Breast epithelium (tissue), 3 donors: ENCODE measurements at regions not wholly inside any gene's neighbourhood (a gene's known extent, or its start where the extent isn't known, plus 50 kb on each side); places are given as distances from the start of the nearest gene placed in this dataset.

Experiments used
- POLR2A ChIP-seq: fragments of 450-650 bp; IDR thresholded peaks from one replicate; pipeline ENCODE4 v1.6.1; 2016; ENCODE audit warnings: antibody characterized with exemption, mild to moderate bottlenecking, moderate library complexity
- TF ChIP-seq, protein P1 (sequence below), 3 donors: fragments of 450-650 bp; IDR thresholded peaks; one replicate each; pipeline ENCODE4 v1.5.1; 2016 to 2017; ENCODE audit warnings: antibody characterized with exemption in 3 of 3, mild to moderate bottlenecking in 3 of 3, moderate library complexity in 3 of 3

DNA sequence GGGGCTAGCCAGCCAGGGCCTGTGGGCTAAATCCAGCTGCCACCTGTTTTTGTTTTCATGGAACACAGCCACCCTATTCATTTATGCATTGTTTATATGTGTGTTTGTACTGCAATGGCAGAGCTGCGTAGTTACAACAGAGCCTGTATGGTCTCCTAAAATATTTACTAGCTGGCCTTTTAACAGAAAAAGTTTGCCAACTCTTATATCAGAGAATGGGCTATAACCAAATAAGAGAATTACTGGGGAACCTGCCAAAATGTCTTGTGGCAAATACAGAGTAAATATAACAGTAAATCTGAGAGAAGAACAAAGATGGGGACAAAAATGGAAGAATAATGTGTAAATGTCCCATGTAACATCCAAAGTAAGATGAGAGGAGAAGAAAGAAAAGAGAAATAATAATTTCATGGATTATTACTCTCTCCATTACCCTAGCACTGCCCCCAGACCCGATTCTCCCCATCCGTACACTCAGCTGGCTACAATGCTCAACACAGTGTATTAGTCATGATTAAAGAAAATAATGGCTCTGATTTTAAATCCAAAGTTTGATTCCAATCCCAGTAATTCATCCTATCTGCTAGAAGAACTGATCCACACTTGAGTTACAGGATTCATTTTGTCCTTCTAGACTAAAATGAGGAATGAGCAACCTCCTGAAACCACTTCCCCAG, 249.3 kb downstream of the LRATD1 start:
- TF ChIP-seq, protein P1, sequence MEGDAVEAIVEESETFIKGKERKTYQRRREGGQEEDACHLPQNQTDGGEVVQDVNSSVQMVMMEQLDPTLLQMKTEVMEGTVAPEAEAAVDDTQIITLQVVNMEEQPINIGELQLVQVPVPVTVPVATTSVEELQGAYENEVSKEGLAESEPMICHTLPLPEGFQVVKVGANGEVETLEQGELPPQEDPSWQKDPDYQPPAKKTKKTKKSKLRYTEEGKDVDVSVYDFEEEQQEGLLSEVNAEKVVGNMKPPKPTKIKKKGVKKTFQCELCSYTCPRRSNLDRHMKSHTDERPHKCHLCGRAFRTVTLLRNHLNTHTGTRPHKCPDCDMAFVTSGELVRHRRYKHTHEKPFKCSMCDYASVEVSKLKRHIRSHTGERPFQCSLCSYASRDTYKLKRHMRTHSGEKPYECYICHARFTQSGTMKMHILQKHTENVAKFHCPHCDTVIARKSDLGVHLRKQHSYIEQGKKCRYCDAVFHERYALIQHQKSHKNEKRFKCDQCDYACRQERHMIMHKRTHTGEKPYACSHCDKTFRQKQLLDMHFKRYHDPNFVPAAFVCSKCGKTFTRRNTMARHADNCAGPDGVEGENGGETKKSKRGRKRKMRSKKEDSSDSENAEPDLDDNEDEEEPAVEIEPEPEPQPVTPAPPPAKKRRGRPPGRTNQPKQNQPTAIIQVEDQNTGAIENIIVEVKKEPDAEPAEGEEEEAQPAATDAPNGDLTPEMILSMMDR (IDR thresholded peaks at IDR 0.05) = no peak
- TF ChIP-seq POLR2A = no peak
